Uterus (tissue), 3 donors: ENCODE measurements at regions not wholly inside any gene's neighbourhood (a gene's known extent, or its start where the extent isn't known, plus 50 kb on each side); places are given as distances from the start of the nearest gene placed in this dataset.

Experiments used
- DNase-seq, 2 donors: peaks; one replicate each; pipeline ENCODE4 v3.0.0-alpha.2; 2019 to 2020
- H3K27ac ChIP-seq, 2 donors: fragments of 200-600 bp; sonication (generic); 1 replicate in 1 of 2; 2 replicates in 1 of 2; pipeline ENCODE4 v1.5.1; 2016 to 2018
- H3K27me3 ChIP-seq, 2 donors: fragments of 200-600 bp; sonication (generic); one replicate each; pipeline ENCODE4 v1.5.1; 2018 to 2019; ENCODE audit warnings: control low read depth in 1 of 2
- H3K36me3 ChIP-seq, 2 donors: fragments of 200-600 bp; sonication (generic); one replicate each; pipeline ENCODE4 v1.5.1; 2019; ENCODE audit warnings: control low read depth in 1 of 2
- H3K4me1 ChIP-seq, 2 donors: fragments of 200-600 bp; sonication (generic); one replicate each; pipeline ENCODE4 v1.5.1; 2018 to 2019; ENCODE audit warnings: control low read depth in 1 of 2
- H3K4me3 ChIP-seq, 2 donors: fragments of 200-600 bp; sonication (generic); 1 replicate in 1 of 2; 2 replicates in 1 of 2; pipeline ENCODE4 v1.5.1; 2018 to 2019; ENCODE audit warnings: mild to moderate bottlenecking in 1 of 2
- H3K9me3 ChIP-seq, 2 donors: fragments of 200-600 bp; sonication (generic); one replicate each; pipeline ENCODE4 v1.5.1; 2019; ENCODE audit warnings: control low read depth in 1 of 2
- POLR2A ChIP-seq, 2 donors: fragments of 450-650 bp; IDR thresholded peaks; one replicate each; pipeline ENCODE4 v1.6.1; 2016; ENCODE audit warnings: antibody characterized with exemption in 2 of 2, mild to moderate bottlenecking in 1 of 2, moderate library complexity in 1 of 2
- intact Hi-C: fragments of 100-400 bp; cut with DNase I; formaldehyde crosslinking; loops from one replicate; pipeline ENCODE4 v1.15.1; 2023; ENCODE audit warnings: low total_unique reads
- TF ChIP-seq, protein P1 (sequence below), 4 experiments: fragments of 200-600 bp in 2 of 4; fragments of 450-650 bp in 2 of 4; sonication (generic) in 2 of 4; IDR thresholded peaks; one replicate each; pipeline ENCODE4 v1.5.1; 2016 to 2019; ENCODE audit warnings: antibody characterized with exemption in 4 of 4, mild to moderate bottlenecking in 2 of 4, moderate library complexity in 1 of 4
- donor health status: DM: yes; HTN: yes; CAD: no.

DNA sequence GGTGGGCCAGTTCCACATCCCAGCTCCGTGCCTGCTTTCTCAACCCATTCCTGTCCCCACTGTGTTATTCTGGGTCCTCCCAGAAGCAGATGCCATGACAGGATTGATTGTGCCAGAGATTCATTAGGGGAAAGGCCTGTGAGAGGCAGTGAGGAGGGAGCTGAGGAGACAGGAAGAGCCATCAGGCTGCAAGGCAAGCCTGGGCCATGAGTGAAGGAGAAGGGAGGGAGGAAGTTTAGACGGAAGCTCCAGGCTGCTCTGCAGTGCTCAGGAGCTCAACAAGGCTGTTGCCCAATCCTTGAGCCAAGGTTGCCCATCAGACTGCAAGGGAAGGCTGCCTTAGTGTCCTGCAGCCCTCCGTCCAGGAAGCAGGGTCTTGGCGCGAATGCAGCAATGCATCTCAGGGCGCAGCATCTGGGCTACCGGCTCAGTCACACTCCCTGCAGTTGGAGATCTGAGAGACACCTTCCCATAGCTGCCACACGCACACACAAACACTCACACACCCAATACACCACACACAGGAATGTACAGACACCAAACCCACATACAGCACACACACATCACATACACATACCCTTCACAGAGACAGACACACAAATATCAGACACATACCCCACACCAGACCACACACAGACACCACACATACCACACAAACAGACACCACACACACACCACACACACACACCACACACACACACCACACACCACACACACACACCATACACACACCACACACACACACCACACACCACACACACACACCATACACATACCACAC is 139.5 kb upstream of the NDUFV2 start:
- H3K4me3 ChIP-seq, result no peak overlapping the region
- H3K27me3 ChIP-seq, result no peaks in the 10 kb centered on the region
- no peaks in the 10 kb centered on the region for H3K36me3 ChIP-seq
- no peak for DNase-seq
- H3K27ac ChIP-seq, result no peak overlapping the region
- TF ChIP-seq, protein P1, sequence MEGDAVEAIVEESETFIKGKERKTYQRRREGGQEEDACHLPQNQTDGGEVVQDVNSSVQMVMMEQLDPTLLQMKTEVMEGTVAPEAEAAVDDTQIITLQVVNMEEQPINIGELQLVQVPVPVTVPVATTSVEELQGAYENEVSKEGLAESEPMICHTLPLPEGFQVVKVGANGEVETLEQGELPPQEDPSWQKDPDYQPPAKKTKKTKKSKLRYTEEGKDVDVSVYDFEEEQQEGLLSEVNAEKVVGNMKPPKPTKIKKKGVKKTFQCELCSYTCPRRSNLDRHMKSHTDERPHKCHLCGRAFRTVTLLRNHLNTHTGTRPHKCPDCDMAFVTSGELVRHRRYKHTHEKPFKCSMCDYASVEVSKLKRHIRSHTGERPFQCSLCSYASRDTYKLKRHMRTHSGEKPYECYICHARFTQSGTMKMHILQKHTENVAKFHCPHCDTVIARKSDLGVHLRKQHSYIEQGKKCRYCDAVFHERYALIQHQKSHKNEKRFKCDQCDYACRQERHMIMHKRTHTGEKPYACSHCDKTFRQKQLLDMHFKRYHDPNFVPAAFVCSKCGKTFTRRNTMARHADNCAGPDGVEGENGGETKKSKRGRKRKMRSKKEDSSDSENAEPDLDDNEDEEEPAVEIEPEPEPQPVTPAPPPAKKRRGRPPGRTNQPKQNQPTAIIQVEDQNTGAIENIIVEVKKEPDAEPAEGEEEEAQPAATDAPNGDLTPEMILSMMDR (IDR thresholded peaks at IDR 0.05), result no peak
- TF ChIP-seq POLR2A (IDR thresholded peaks at IDR 0.05), result no peak
- H3K4me1 ChIP-seq, result no peaks in the 10 kb centered on the region
- no peaks in the 10 kb centered on the region for H3K9me3 ChIP-seq
- intact Hi-C loops, result no loop called here

DNA sequence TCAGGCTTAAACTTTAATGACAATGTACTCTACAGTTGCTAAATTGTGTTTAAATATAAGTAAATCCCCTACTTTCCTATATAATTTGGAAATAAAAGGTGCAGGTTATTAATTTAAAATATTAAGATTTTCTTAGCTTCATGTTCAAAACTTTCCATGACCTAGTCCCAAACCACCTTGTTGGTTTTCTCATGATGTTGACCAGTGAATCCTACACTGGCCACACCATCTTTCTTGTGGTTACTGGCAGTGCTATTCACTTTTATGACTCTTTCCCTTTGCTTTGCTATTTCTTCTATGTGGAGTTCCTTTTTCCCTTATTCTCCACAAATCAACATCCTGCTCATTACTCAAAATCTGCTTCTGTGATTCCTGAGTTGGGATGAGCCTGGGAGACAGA is 138.6 kb upstream of the NDUFV2 start:
- intact Hi-C loops, result no loop called here

DNA sequence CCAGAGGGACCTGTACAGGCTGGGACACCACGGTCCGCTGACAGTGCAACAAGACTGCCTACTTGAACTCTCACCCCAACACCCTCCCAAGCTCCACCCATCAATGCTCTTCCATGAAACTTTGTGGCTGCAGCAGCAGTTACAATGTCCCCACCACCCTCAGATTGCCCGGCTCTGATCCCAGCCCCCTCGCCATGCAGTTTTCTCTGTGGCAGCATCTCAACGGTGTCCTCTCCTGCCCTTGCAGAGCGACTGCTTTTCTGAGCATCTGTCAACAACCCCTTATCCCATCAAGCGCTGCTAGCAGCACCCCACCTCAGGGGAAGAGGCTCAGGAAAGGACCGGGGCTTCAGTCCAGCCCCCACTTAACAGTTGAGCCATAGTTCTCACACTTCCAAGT is 137.1 kb upstream of the NDUFV2 start:
- Histone ChIP-seq H3K4me3 (no peak overlapping the region), H3K36me3 (no peaks in the 10 kb centered on the region), H3K9me3 (no peaks in the 10 kb centered on the region), H3K27me3 (no peaks in the 10 kb centered on the region), H3K4me1 (no peaks in the 10 kb centered on the region), H3K27ac (no peak overlapping the region)
- DNase-seq, result no peak
- intact Hi-C loops, result no loop called here
- TF ChIP-seq, protein P1 (IDR thresholded peaks at IDR 0.05), result no peak
- TF ChIP-seq POLR2A (IDR thresholded peaks at IDR 0.05), result no peak

More for the DNA sequence above, 138.6 kb upstream of the NDUFV2 start:
- TF ChIP-seq POLR2A (IDR thresholded peaks at IDR 0.05), result no peak
- TF ChIP-seq, protein P1 (IDR thresholded peaks at IDR 0.05), result no peak
- Histone ChIP-seq H3K9me3 (no peaks in the 10 kb centered on the region), H3K36me3 (no peaks in the 10 kb centered on the region), H3K27ac (no peak overlapping the region), H3K4me1 (no peaks in the 10 kb centered on the region), H3K4me3 (no peak overlapping the region), H3K27me3 (no peaks in the 10 kb centered on the region)
- no peak for DNase-seq

DNA sequence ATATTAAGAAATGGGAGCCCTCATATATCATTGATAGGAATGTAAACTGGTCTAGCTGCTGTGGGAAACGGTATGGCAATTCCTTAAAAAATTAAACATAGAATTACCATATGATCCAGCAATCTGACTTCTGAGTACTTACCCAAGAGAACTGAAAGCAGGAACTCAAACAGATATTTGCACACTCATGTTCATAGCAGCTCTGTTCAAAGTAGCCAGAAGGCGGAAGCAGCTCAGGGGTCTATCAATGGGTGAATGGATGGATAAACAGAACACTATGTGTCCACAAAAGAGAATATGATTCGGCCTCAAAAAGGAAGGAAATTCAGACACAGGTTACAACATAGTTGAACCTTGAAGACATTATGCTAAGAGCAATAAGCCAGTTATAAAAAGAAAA is 135.7 kb upstream of the NDUFV2 start:
- intact Hi-C loops, result no loop called here

DNA sequence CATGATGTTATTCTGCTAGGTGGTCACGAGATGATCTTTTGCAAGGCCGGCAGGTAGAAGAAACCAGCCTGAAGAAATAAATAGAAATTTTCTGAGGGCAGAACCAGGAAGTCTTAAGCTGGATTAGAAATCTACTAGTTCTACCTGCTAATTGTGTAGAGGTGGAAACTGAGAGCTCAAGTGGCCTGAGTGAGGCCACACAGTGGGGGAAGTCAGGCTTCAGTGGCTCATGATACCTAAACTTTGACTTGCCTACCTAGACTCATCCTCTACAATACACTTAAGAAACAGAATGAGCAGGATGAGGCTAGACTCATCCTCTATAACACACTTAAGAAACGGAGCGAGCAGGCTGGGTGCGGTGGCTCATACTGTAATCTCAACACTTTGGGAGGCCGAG is 134.9 kb upstream of the NDUFV2 start:
- H3K27ac ChIP-seq, result no peak overlapping the region

More for the DNA sequence above, 135.7 kb upstream of the NDUFV2 start:
- Histone ChIP-seq H3K36me3 (no peaks in the 10 kb centered on the region), H3K9me3 (no peaks in the 10 kb centered on the region), H3K4me1 (no peaks in the 10 kb centered on the region), H3K27ac (no peak overlapping the region), H3K27me3 (no peaks in the 10 kb centered on the region), H3K4me3 (no peak overlapping the region)
- no peak for DNase-seq
- no peak for TF ChIP-seq POLR2A (IDR thresholded peaks at IDR 0.05)
- TF ChIP-seq, protein P1 (IDR thresholded peaks at IDR 0.05), result no peak

More for the DNA sequence above, 134.9 kb upstream of the NDUFV2 start:
- DNase-seq, result no peak
- H3K4me1 ChIP-seq, result no peaks in the 10 kb centered on the region
- no peaks in the 10 kb centered on the region for H3K27me3 ChIP-seq
- no peak overlapping the region for H3K4me3 ChIP-seq
- intact Hi-C loops, result no loop called here
- TF ChIP-seq, protein P1 (IDR thresholded peaks at IDR 0.05), result no peak
- TF ChIP-seq POLR2A (IDR thresholded peaks at IDR 0.05), result no peak
- H3K36me3 ChIP-seq, result no peaks in the 10 kb centered on the region
- no peaks in the 10 kb centered on the region for H3K9me3 ChIP-seq
